Left lung (tissue), 4 donors: ENCODE measurements at regions not wholly inside any gene's neighbourhood (a gene's known extent, or its start where the extent isn't known, plus 50 kb on each side); places are given as distances from the start of the nearest gene placed in this dataset.
"Not testable (repeated sequence)": the region's sequence is repeated elsewhere in the genome, so short reads cannot be mapped to it uniquely, and the experiment has no call there.

Source experiments
- ATAC-seq: fragments of 200-7000 bp; cut with Tn5 transposase; one replicate; pipeline ENCODE4 v1.9.1; 2020; ENCODE audit warnings: moderate library complexity
- DNase-seq, 4 donors: peaks; one replicate each; pipeline ENCODE4 v3.0.0-alpha.2; 2013 to 2020
- H3K27ac ChIP-seq, 2 donors: fragments of 200-600 bp; sonication (generic) in 1 of 2; one replicate each; pipeline versions ENCODE4 v1.5.0 to v1.8.0; 2020 to 2021
- H3K27me3 ChIP-seq, 2 donors: fragments of 200-600 bp; sonication (generic) in 1 of 2; one replicate each; pipeline versions ENCODE4 v1.5.0 to v1.8.0; 2020 to 2021
- H3K36me3 ChIP-seq, 2 donors: fragments of 200-600 bp; sonication (generic) in 1 of 2; one replicate each; pipeline versions ENCODE4 v1.5.0 to v1.8.0; 2020 to 2021
- H3K4me1 ChIP-seq, 2 donors: fragments of 200-600 bp; one replicate each; pipeline ENCODE4 v1.8.0; 2021
- H3K4me3 ChIP-seq, 2 donors: fragments of 200-600 bp; sonication (generic) in 1 of 2; one replicate each; pipeline versions ENCODE4 v1.5.0 to v1.8.0; 2020 to 2021; ENCODE audit warnings: mild to moderate bottlenecking in 1 of 2
- H3K9me3 ChIP-seq, 2 donors: fragments of 200-600 bp; sonication (generic) in 1 of 2; one replicate each; pipeline versions ENCODE4 v1.5.0 to v1.8.0; 2020 to 2021
- CTCF ChIP-seq, 2 donors: fragments of 200-600 bp; sonication (generic) in 1 of 2; IDR thresholded peaks; one replicate each; pipeline versions ENCODE4 v1.5.0 to v1.8.0; 2021; ENCODE audit warnings: antibody characterized with exemption in 2 of 2
- intact Hi-C, 2 donors: fragments of 100-400 bp; cut with DNase I; formaldehyde crosslinking; loops; one replicate each; pipeline versions ENCODE4 v1.11.2 to v1.14.2; 2022
- donor health status: DM: no; HTN: yes; CAD: no.
- donor health status: DM: no; HTN: no; CAD: no.

- TF ChIP-seq CTCF (IDR thresholded peaks at IDR 0.05), result no peak
- H3K4me3 ChIP-seq, result no peak overlapping the region
- no peaks in the 10 kb centered on the region for H3K9me3 ChIP-seq
- H3K27ac ChIP-seq, result peak overlapping the region; percentile 60 to 73
- H3K36me3 ChIP-seq, result no peaks in the 10 kb centered on the region
- DNase-seq, result no peak
- H3K4me1 ChIP-seq, result peaks cover 14 to 19% of the 10 kb centered on the region in 2 donors
- intact Hi-C loops, result no loop called here
- H3K27me3 ChIP-seq, result peaks cover 0 to 6% of the 10 kb centered on the region in 2 donors
- no peak for ATAC-seq
These were observed 86.7 kb downstream of the ACAA2 start for GRCh38 chr18:49726675-49726963.

- ATAC-seq (peak; percentile 60), DNase-seq (peak in 2 of 4 donors; percentile 61 to 73)
- H3K36me3 ChIP-seq, result no peaks in the 10 kb centered on the region
- peak overlapping the region; percentile 60 to 73 for H3K27ac ChIP-seq
- H3K4me1 ChIP-seq, result peaks cover 14 to 19% of the 10 kb centered on the region in 2 donors
- peaks cover 0 to 6% of the 10 kb centered on the region in 2 donors for H3K27me3 ChIP-seq
- no peak for TF ChIP-seq CTCF (IDR thresholded peaks at IDR 0.05)
- intact Hi-C loops, result no loop called here
- no peak overlapping the region for H3K4me3 ChIP-seq
- H3K9me3 ChIP-seq, result no peaks in the 10 kb centered on the region
These were observed 87.3 kb downstream of the ACAA2 start for GRCh38 chr18:49725809-49726674.

GRCh38 chr18:49723648-49724180 lies 89.6 kb downstream of the ACAA2 start:
- H3K4me1 ChIP-seq, result peaks cover 0 to 19% of the 10 kb centered on the region in 2 donors
- H3K27me3 ChIP-seq, result peaks cover 0 to 6% of the 10 kb centered on the region in 2 donors
- ATAC-seq (peak; percentile 30), DNase-seq (no peak)
- H3K36me3 ChIP-seq, result no peaks in the 10 kb centered on the region
- intact Hi-C loops, result no loop called here
- TF ChIP-seq CTCF (IDR thresholded peaks at IDR 0.05), result no peak
- peak overlapping the region; percentile 19 to 41 for H3K27ac ChIP-seq
- no peak overlapping the region for H3K4me3 ChIP-seq
- H3K9me3 ChIP-seq, result no peaks in the 10 kb centered on the region

GRCh38 chr18:49722477-49722876 lies 90.9 kb downstream of the ACAA2 start:
- Histone ChIP-seq H3K27ac (no peak overlapping the region), H3K36me3 (no peaks in the 10 kb centered on the region), H3K9me3 (no peaks in the 10 kb centered on the region), H3K4me3 (no peak overlapping the region), H3K27me3 (peaks cover 0 to 6% of the 10 kb centered on the region in 2 donors), H3K4me1 (peaks cover 0 to 19% of the 10 kb centered on the region in 2 donors)
- no peak for TF ChIP-seq CTCF (IDR thresholded peaks at IDR 0.05)
- intact Hi-C loops, result no loop called here
- no peak for DNase-seq
- no peak for ATAC-seq

GRCh38 chr18:49721981-49722380 lies 91.4 kb downstream of the ACAA2 start:
- Histone ChIP-seq H3K4me3 (no peak overlapping the region), H3K27me3 (peaks cover 0 to 6% of the 10 kb centered on the region in 2 donors), H3K4me1 (peaks cover 0 to 19% of the 10 kb centered on the region in 2 donors), H3K27ac (no peak overlapping the region), H3K36me3 (no peaks in the 10 kb centered on the region), H3K9me3 (no peaks in the 10 kb centered on the region)
- no peak for TF ChIP-seq CTCF (IDR thresholded peaks at IDR 0.05)
- intact Hi-C loops, result no loop called here
- ATAC-seq (no peak), DNase-seq (no peak)

GRCh38 chr18:49720944-49721343 lies 92.4 kb downstream of the ACAA2 start:
- DNase-seq, intact Hi-C loops, H3K27ac ChIP-seq, H3K4me3 ChIP-seq, H3K36me3 ChIP-seq, H3K9me3 ChIP-seq, ATAC-seq, H3K27me3 ChIP-seq: not testable (repeated sequence)
- peaks cover 0 to 13% of the 10 kb centered on the region in 2 donors for H3K4me1 ChIP-seq
